Neural crest cell (in vitro differentiated cells): ENCODE measurements at regions not wholly inside any gene's neighbourhood (a gene's known extent, or its start where the extent isn't known, plus 50 kb on each side); places are given as distances from the start of the nearest gene placed in this dataset.

Source experiments
- DNase-seq: peaks from one replicate; pipeline ENCODE4 v3.0.0; 2021; ENCODE audit warnings: low read depth, mixed read lengths, low spot score
- H3K27ac Mint-ChIP-seq: one replicate; pipeline ENCODE4 v1.8.0; 2021; ENCODE audit warnings: mild to moderate bottlenecking, mixed read lengths; ENCODE audit not compliant: unreplicated experiment
- H3K27me3 Mint-ChIP-seq: 2 replicates; pipeline ENCODE4 v1.8.0; 2021; ENCODE audit warnings: low read depth, mild to moderate bottlenecking, mixed read lengths
- H3K36me3 Mint-ChIP-seq: 2 replicates; pipeline ENCODE4 v1.8.0; 2021; ENCODE audit warnings: low read depth, mild to moderate bottlenecking, mixed read lengths
- H3K4me1 Mint-ChIP-seq: 2 replicates; pipeline ENCODE4 v1.8.0; 2021; ENCODE audit warnings: mixed read lengths
- H3K4me3 Mint-ChIP-seq: one replicate; pipeline ENCODE4 v1.8.0; 2021; ENCODE audit warnings: mild to moderate bottlenecking, mixed read lengths
- H3K9me3 Mint-ChIP-seq: 2 replicates; pipeline ENCODE4 v1.8.0; 2021; ENCODE audit warnings: mixed read lengths
- CTCF ChIP-seq: fragments of 200-600 bp; sonication (generic); conservative IDR thresholded peaks from 2 replicates; pipeline ENCODE4 v1.5.0; 2021; ENCODE audit warnings: antibody characterized with exemption, mild to moderate bottlenecking

- H3K9me3 Mint-ChIP-seq, result no peaks in the 10 kb centered on the region
- H3K4me3 Mint-ChIP-seq, result no peak overlapping the region
- TF ChIP-seq CTCF, result no peak
- DNase-seq, result no peak
- H3K4me1 Mint-ChIP-seq, result peaks cover 10% of the 10 kb centered on the region
- H3K27ac Mint-ChIP-seq, result no peak overlapping the region
- no peaks in the 10 kb centered on the region for H3K27me3 Mint-ChIP-seq
- H3K36me3 Mint-ChIP-seq, result no peaks in the 10 kb centered on the region
Measured at GRCh38 chr13:112227031-112227430, 149.1 kb upstream of the SPACA7 start.

- H3K27me3 Mint-ChIP-seq, result no peaks in the 10 kb centered on the region
- no peaks in the 10 kb centered on the region for H3K9me3 Mint-ChIP-seq
- TF ChIP-seq CTCF, result no peak
- no peak overlapping the region for H3K4me3 Mint-ChIP-seq
- H3K4me1 Mint-ChIP-seq, result peaks cover 10% of the 10 kb centered on the region
- no peak overlapping the region for H3K27ac Mint-ChIP-seq
- no peak for DNase-seq
- H3K36me3 Mint-ChIP-seq, result no peaks in the 10 kb centered on the region
Measured at GRCh38 chr13:112229445-112229844, 146.7 kb upstream of the SPACA7 start.

GRCh38 chr13:112229992-112230872 lies 145.9 kb upstream of the SPACA7 start:
- H3K27ac Mint-ChIP-seq, result no peak overlapping the region
- H3K27me3 Mint-ChIP-seq, result no peaks in the 10 kb centered on the region

GRCh38 chr13:112231451-112232083 lies 144.6 kb upstream of the SPACA7 start:
- H3K27ac Mint-ChIP-seq, result no peak overlapping the region
- no peak for DNase-seq
- H3K9me3 Mint-ChIP-seq, result no peaks in the 10 kb centered on the region
- no peak for TF ChIP-seq CTCF
- peaks cover 10% of the 10 kb centered on the region for H3K4me1 Mint-ChIP-seq
- H3K4me3 Mint-ChIP-seq, result no peak overlapping the region
- no peaks in the 10 kb centered on the region for H3K27me3 Mint-ChIP-seq
- H3K36me3 Mint-ChIP-seq, result no peaks in the 10 kb centered on the region

More at GRCh38 chr13:112229992-112230872, 145.9 kb upstream of the SPACA7 start:
- no peak for TF ChIP-seq CTCF
- no peak for DNase-seq
- Mint-ChIP-seq H3K4me3 (no peak overlapping the region), H3K36me3 (no peaks in the 10 kb centered on the region), H3K4me1 (peaks cover 10% of the 10 kb centered on the region), H3K9me3 (no peaks in the 10 kb centered on the region)

- DNase-seq, result no peak
- Mint-ChIP-seq H3K27me3 (no peaks in the 10 kb centered on the region), H3K27ac (no peak overlapping the region), H3K36me3 (peaks cover 3% of the 10 kb centered on the region), H3K9me3 (peaks cover 3% of the 10 kb centered on the region), H3K4me3 (no peak overlapping the region), H3K4me1 (peaks cover 10% of the 10 kb centered on the region)
- no peak for TF ChIP-seq CTCF
Measured at GRCh38 chr13:112233256-112233655, 142.9 kb upstream of the SPACA7 start.
